Uterus (tissue), 2 donors: ENCODE measurements at regions not wholly inside any gene's neighbourhood (a gene's known extent, or its start where the extent isn't known, plus 50 kb on each side); places are given as distances from the start of the nearest gene placed in this dataset.

Experiments
- POLR2A ChIP-seq, 2 donors: fragments of 450-650 bp; IDR thresholded peaks; one replicate each; pipeline ENCODE4 v1.6.1; 2016; ENCODE audit warnings: antibody characterized with exemption in 2 of 2, mild to moderate bottlenecking in 1 of 2, moderate library complexity in 1 of 2
- TF ChIP-seq, protein P1 (sequence below), 4 experiments: fragments of 200-600 bp in 2 of 4; fragments of 450-650 bp in 2 of 4; sonication (generic) in 2 of 4; IDR thresholded peaks; one replicate each; pipeline ENCODE4 v1.5.1; 2016 to 2019; ENCODE audit warnings: antibody characterized with exemption in 4 of 4, mild to moderate bottlenecking in 2 of 4, moderate library complexity in 1 of 4

DNA sequence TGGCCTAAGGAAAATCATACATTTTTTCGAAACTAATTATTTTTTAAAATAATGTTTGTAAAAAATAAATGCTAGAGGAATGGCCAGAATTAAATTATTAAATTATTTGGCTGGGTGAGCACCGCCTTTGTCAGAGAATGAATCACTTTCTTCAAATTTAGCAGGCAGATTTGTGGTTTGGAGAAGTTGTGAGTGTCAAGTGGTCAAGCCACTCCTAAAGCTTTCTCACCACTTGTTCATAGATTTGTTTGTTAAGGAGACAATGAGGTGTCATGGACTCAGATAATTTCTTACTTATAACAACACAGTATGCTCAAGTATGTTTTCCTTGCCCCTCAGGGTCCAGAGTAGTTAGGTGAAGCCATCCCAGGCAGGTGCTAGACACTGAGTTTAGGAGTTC, 196.2 kb downstream of the TUSC7 start:
- TF ChIP-seq, protein P1, sequence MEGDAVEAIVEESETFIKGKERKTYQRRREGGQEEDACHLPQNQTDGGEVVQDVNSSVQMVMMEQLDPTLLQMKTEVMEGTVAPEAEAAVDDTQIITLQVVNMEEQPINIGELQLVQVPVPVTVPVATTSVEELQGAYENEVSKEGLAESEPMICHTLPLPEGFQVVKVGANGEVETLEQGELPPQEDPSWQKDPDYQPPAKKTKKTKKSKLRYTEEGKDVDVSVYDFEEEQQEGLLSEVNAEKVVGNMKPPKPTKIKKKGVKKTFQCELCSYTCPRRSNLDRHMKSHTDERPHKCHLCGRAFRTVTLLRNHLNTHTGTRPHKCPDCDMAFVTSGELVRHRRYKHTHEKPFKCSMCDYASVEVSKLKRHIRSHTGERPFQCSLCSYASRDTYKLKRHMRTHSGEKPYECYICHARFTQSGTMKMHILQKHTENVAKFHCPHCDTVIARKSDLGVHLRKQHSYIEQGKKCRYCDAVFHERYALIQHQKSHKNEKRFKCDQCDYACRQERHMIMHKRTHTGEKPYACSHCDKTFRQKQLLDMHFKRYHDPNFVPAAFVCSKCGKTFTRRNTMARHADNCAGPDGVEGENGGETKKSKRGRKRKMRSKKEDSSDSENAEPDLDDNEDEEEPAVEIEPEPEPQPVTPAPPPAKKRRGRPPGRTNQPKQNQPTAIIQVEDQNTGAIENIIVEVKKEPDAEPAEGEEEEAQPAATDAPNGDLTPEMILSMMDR (IDR thresholded peaks at IDR 0.05) = no peak
- TF ChIP-seq POLR2A (IDR thresholded peaks at IDR 0.05) = no peak
